GM23338 (cell line): ENCODE measurements at regions not wholly inside any gene's neighbourhood (a gene's known extent, or its start where the extent isn't known, plus 50 kb on each side); places are given as distances from the start of the nearest gene placed in this dataset.

Experiments
- CREB1 ChIP-seq: fragments of 250-450 bp; sonication (Bioruptor Pico); IDR thresholded peaks from 2 replicates; pipeline ENCODE4 v1.5.0; 2020; ENCODE audit warnings: low read depth, mild to moderate bottlenecking, moderate library complexity
- EZH2 ChIP-seq: fragments of 200-600 bp; sonication (generic); IDR thresholded peaks from one replicate; pipeline ENCODE4 v1.8.0; 2017; ENCODE audit warnings: antibody characterized with exemption, mild to moderate bottlenecking, low read depth; ENCODE audit not compliant: unreplicated experiment
- EZH2phosphoT487 ChIP-seq: fragments of 200-600 bp; sonication (generic); IDR thresholded peaks from one replicate; pipeline ENCODE4 v1.8.1; 2018; ENCODE audit warnings: antibody characterized with exemption; ENCODE audit not compliant: unreplicated experiment
- JUNB ChIP-seq: IDR thresholded peaks from one replicate; pipeline ENCODE4 v1.6.1; 2016; ENCODE audit warnings: antibody characterized with exemption; ENCODE audit not compliant: unreplicated experiment
- POLR2AphosphoS5 ChIP-seq: IDR thresholded peaks from 2 replicates; pipeline ENCODE4 v1.6.1; 2016; ENCODE audit warnings: antibody characterized with exemption, low read depth
- STAT1 ChIP-seq: IDR thresholded peaks from one replicate; pipeline ENCODE4 v1.6.1; 2016; ENCODE audit warnings: antibody characterized with exemption; ENCODE audit not compliant: unreplicated experiment
- ZNF114 ChIP-seq: fragments of 250-450 bp; sonication (Bioruptor Pico); IDR thresholded peaks from 2 replicates; pipeline ENCODE4 v1.5.0; 2020; ENCODE audit warnings: mild to moderate bottlenecking, moderate library complexity
- TF ChIP-seq, protein P1 (sequence below): IDR thresholded peaks from one replicate; pipeline ENCODE4 v1.6.1; 2018; ENCODE audit warnings: antibody characterized with exemption; ENCODE audit not compliant: unreplicated experiment
- TF ChIP-seq, protein P2 (sequence below), 2 experiments: fragments of 200-600 bp in 1 of 2; sonication (generic) in 1 of 2; conservative IDR thresholded peaks; 2 replicates each; pipeline versions ENCODE4 v1.5.1 to v1.6.1; 2016 to 2017; ENCODE audit warnings: antibody characterized with exemption in 2 of 2, low read depth in 2 of 2, mild to moderate bottlenecking in 2 of 2, moderate library complexity in 1 of 2

DNA sequence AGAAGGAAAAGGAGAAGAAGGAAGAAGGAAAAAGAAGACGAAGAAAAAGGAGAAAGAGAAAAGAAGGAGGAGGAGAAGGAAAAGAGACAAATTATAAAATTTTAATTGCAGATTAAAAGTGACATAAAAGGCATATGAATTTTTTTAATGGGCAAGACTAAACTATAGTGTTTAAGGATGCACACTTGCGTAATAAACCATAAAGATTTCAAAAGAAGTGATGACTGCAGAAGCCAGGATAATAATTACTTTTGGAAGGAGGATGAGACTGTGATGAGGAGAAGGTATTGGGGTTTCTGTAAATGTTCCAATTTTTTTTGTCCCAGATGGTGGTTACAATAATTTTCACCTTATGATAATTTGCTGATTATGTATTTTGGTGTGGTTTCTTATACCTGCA is 243.1 kb upstream of the PKN2 start:
- TF ChIP-seq, protein P1, sequence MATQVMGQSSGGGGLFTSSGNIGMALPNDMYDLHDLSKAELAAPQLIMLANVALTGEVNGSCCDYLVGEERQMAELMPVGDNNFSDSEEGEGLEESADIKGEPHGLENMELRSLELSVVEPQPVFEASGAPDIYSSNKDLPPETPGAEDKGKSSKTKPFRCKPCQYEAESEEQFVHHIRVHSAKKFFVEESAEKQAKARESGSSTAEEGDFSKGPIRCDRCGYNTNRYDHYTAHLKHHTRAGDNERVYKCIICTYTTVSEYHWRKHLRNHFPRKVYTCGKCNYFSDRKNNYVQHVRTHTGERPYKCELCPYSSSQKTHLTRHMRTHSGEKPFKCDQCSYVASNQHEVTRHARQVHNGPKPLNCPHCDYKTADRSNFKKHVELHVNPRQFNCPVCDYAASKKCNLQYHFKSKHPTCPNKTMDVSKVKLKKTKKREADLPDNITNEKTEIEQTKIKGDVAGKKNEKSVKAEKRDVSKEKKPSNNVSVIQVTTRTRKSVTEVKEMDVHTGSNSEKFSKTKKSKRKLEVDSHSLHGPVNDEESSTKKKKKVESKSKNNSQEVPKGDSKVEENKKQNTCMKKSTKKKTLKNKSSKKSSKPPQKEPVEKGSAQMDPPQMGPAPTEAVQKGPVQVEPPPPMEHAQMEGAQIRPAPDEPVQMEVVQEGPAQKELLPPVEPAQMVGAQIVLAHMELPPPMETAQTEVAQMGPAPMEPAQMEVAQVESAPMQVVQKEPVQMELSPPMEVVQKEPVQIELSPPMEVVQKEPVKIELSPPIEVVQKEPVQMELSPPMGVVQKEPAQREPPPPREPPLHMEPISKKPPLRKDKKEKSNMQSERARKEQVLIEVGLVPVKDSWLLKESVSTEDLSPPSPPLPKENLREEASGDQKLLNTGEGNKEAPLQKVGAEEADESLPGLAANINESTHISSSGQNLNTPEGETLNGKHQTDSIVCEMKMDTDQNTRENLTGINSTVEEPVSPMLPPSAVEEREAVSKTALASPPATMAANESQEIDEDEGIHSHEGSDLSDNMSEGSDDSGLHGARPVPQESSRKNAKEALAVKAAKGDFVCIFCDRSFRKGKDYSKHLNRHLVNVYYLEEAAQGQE: no peak
- TF ChIP-seq, protein P2, sequence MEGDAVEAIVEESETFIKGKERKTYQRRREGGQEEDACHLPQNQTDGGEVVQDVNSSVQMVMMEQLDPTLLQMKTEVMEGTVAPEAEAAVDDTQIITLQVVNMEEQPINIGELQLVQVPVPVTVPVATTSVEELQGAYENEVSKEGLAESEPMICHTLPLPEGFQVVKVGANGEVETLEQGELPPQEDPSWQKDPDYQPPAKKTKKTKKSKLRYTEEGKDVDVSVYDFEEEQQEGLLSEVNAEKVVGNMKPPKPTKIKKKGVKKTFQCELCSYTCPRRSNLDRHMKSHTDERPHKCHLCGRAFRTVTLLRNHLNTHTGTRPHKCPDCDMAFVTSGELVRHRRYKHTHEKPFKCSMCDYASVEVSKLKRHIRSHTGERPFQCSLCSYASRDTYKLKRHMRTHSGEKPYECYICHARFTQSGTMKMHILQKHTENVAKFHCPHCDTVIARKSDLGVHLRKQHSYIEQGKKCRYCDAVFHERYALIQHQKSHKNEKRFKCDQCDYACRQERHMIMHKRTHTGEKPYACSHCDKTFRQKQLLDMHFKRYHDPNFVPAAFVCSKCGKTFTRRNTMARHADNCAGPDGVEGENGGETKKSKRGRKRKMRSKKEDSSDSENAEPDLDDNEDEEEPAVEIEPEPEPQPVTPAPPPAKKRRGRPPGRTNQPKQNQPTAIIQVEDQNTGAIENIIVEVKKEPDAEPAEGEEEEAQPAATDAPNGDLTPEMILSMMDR (conservative IDR thresholded peaks at IDR 0.05; ENCODE audit: low read depth in 2 of 2): no peak
- TF ChIP-seq CREB1 (CRISPR knock-in tag) (no peak), POLR2AphosphoS5 (no peak), EZH2 (no peak), JUNB (no peak), EZH2phosphoT487 (no peak), ZNF114 (CRISPR knock-in tag) (no peak), STAT1 (no peak)
